ENCODE measurements at regions not wholly inside any gene's neighbourhood (a gene's known extent, or its start where the extent isn't known, plus 50 kb on each side); places are given as distances from the start of the nearest gene placed in this dataset.

GRCh38 chr10:3226960-3227744 lies 54.6 kb upstream of the PITRM1 start:
- TF ChIP-seq CTCF (IDR thresholded peaks at IDR 0.05; ENCODE audit: extremely low read depth in 1 of 2, insufficient read depth in 1 of 2, low read depth in 1 of 2, low read length in 2 of 2) (no peak), POLR2AphosphoS5 (IDR thresholded peaks at IDR 0.05; ENCODE audit: insufficient read depth, low read depth, low read length) (no peak)
